HG02759 (cell line): ENCODE measurements at regions not wholly inside any gene's neighbourhood (a gene's known extent, or its start where the extent isn't known, plus 50 kb on each side); places are given as distances from the start of the nearest gene placed in this dataset.

ENCODE experiments used
- ATAC-seq: cut with Tn5 transposase; IDR thresholded peaks from one replicate; pipeline ENCODE4 v1.9.1; 2021; ENCODE audit warnings: mild to moderate bottlenecking, moderate library complexity; ENCODE audit not compliant: unreplicated experiment

DNA sequence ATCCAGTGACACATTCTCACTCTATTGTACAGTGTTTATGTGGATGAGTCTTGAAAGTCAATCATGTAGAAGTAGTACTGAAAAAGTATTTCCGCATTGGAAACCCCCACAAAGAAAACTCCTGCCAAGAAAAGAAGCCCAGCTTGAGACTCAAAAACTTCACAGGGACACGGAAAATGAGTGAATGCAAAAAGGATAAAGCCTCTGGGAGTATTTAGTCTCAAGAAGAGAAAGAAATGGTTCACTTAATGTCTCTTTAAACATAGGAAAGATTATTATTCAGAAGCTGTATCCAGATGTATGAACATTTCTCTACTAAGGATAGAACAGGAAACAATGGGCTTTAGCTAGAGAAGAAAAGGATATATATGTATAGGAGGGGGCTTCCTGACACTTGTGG, 304.5 kb downstream of the BARHL2 start:
- no peak for ATAC-seq

DNA sequence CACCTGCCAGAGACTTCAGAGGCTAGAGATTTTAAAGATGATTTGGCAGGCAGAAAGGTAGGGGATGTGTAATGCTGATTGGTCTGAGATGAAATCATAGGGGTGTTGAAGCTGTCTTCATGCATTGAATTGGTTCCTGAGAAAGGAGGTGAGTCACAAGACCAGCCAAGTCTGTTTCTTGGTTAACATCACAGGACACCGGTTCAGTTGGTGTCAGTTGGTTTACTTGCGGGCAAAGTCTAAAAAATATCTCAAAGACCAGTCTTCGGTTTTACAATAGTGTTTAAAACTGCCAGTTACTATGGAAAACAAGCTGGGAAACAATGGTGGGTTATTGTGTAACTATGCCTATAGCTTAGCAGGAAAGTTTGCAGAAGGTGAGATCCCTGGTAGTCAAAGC, 305.9 kb downstream of the BARHL2 start:
- ATAC-seq = no peak

DNA sequence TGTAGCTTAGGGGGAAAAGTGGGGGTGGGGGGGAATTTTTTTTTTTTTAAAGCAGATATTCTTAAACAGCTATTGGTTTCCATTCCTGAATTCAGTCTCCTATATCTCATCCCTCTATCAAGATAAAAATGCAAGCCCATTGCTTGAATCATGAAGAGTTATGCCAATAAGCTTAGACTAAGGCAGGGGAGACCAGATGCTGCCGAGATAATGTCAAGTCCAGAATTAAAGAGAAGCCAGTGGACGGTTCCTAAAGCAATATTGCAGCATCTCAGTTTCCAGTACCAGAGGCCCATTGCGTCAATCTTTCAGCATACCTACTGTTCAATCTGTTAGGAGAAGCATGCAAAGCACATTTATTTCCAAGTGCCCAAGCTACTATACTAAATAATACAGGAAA, 309.4 kb downstream of the BARHL2 start:
- ATAC-seq = no peak

DNA sequence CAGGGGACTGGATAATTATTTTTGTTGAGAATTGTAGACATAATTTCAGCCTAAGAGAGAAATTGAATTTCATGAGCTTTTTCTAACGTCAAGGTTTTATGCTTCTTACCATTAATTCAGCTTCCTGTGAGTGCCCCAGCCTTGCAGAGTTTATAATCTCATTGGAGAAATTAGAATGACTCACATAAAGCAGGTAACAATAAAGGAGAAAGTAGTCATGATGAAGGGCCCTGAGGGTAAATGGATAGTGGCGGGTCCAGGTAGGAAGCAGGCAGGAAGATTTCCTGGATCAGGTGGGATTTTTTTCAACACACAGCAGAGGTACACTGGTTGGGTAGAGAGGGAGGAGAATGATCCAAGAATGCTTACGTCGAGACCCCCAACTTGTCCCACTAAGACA, 311.4 kb downstream of the BARHL2 start:
- no peak for ATAC-seq

DNA sequence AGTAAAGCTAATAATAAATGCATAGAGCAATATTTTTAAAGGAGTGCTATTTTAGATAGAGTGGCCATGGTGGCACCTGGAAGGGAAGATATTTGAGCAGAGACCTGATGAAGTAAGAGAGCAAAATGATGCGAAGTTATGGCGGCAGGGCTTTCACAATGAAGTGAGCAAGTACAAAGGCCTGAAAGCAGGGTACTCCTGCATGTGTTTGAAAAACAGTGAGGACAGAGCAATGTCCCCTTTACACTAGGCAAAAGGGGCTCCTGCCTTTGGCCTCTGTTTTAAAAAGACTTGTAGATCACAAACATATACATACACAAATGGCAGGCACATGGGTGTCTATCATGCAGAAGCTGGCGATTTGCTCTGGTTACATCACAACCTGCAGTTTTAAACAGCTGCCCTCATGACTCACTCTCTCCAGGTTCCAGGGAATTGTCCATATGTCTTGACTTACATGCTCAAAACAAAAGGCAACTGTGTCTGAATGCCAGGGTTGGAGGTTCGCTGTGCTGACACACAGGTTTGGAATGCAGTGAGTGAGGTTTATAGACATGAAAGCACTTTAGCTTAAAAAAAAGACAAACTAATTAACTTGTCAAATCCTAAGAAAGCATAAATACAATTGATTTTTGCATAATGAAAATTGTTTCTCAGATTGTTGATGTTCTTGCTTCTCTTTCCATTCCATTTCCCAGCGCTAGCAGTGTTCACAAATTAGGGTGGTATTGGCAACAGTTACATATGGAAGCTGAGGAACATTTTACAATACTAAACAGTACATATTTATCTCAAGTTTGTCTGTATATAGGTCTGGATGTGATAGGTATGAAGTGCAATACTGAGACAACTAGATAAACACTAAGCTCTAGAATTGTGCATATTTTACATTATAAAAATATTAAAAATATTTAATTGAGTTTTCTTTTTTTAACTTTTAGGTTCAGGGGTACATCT, 313.9 kb downstream of the BARHL2 start:
- ATAC-seq = no peak

DNA sequence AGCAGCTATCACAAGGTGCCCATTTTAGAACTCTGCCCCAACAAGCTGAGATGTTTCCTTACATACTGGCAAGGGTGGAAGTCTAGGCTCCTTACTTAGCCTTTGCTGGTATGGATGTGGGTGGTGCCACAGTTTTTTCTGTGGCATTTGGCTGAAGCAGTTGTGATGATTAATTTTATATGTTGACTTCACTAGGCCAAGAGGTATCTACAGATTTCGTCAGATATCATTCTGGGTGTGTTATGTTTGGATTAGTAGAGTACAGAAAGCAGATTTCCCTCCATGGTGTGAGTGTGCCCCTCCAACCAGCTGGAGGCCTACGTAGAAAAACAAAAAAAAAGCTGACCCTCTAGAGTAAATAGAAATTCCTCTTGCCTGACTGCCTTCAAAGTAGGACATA, 317.0 kb downstream of the BARHL2 start:
- no peak for ATAC-seq

DNA sequence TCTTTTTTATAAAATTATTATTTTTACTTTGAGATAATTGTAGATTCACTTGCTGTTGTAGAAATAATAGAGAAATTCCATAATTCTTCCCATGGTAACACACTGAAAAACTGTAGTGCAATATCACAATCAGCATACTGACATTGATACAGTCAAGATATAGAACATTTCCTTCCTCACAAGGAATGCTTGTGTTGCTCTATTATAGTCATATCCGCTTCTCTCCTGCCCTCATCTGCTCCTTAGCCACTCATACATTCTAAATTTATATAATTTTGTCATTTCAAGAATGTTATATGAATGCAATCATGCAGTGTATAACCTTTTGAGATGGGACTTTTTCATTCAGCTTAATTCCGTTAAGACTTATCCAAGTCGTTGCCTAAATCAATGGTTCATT, 320.2 kb downstream of the BARHL2 start:
- ATAC-seq = no peak

DNA sequence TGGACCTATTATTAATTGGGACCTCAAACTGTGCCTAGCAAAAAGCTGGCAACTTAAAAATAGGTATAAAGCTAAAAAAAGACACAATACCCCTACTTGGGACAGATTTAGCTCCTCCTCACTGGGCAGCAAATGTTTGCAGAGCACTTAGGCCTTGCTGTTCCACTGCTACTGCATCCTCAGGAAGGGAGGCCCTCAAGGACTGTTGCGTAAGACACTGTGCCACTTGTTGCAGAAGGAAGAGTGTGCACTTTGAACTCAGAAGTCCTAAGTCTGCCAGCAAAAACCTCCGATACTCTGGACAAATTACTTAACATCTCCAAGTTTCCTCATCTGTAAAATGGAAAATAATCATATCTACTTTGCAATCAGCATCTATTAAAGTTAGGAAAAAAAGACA, 322.9 kb downstream of the BARHL2 start:
- no peak for ATAC-seq

DNA sequence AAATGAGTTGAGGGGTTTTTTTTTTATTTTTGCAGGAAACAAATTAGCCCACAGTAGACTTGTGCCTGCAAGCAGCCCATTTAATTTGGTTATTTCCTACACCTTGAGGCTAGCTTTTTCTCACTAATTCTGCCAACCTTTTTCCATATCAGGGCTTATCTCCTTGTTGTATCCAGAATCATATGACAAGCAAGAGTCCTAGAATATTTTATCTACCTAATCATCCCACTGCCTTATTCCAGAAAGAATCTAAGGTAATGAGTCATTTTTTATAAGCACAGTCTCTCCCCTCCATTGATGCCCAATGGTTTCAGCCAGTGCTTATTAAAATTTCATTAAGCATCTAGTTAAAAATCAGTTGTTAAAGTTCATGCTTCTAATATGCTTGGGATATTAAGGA, 324.1 kb downstream of the BARHL2 start:
- ATAC-seq = no peak

DNA sequence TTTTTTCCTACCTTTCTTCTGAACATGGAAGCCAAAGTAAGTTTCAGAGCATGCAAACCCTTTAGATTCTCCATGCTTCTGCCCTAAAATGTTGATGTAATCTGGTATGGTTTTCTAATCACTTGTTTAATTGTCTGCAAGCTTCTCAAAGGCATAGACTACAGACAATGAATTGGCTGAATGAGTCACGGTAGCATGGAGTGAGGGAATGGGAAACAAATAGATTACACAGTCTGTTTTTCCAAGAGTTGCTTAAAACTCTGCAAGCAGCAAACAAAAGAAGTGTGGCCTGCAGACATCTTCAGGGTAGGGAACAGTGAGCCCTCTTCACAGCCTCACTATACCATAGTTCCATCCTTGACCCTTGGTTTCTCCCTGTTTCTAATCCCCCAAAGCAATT, 326.0 kb downstream of the BARHL2 start:
- no peak for ATAC-seq

DNA sequence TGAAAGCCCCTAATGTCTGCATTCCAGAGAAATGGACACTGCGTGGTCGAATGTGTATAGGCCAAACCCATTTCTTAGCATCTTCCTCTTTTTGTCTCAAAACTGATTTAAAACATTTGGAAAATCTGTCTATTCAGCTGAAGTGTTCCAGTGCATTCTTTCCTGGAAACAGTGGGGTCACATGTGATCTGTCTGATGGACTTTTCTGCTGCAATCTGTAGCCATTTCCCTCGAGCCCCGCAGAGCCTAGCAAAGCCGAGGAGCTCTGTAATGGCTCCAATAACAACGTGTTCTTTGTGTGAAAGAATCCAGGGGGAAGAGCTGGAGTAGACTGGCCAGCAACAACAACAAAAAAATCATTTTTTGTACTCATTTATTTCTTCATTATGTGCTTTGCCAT, 329.3 kb downstream of the BARHL2 start:
- ATAC-seq = no peak

DNA sequence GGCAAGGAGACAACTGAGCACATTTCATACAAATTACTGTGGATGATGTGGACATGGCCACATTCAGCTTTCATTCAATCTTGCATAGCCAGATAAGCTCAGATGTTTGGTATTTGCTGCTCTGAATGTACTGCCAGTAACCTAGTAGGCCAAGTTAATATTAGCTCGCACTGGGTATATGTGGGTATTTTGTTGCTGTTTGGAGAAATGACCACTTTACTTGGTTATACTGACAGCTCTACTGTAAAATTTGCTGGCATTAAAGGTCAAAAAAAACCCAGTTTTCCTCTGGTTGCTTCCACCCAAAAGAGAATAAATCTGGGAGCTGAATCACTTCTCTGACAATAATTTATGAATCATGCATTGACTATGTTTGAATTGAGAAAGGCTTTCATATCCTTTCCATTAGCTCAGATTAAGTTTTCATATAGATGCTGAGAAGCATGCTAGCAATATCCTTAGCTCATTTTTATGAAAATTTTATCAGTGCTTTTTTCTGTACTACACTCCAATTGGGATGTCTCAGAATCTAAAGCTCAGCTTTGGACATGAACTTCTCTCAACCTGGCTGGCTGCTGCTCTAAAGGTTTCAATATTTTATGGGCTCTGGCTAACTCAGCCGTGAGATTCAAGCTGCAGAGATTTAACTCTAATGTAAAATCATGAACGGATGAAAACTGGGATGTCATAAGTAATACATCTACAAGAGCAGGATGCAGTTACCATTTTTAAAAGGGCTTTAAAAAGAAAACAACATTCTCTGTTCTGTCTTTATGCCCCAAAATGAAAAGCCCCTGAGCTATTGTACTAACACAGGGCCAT, 330.0 kb downstream of the BARHL2 start:
- ATAC-seq = no peak

DNA sequence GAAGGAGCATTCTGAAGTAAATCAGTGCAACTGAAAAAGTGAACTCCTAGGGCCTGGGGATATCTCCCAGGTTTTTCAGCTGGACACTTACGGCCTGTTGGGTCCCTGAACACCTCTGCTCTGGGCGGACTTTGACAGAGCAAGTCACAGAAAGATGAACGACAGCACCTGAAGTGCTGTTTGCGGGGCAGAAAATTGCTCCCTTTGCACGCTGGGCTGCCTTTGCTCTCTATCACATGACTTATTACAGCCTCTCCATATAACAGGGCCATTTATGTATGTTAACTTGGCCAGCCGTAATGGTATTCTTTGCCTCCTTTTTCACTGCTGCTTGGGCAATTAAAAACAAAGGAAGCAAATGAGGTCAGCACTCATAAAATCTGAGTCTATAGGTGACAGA, 332.9 kb downstream of the BARHL2 start:
- no peak for ATAC-seq

DNA sequence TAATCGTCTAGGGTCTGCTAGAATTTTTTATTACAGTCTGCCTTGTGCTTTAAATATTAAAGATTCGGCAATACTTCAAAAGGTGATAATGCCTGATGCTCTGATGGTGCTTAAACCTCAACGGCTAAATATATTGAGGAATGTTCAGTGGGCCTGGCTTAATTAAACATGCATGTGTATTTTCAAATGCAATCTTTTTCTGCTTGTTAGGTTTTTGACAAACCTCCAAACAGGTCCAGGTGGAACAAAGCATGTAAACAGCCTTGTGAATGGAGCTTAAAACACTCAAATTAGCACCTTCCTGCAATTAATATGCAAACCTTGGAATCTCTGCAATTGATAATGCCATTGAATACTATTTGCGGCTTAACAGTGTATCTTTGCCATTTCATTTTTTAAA, 334.9 kb downstream of the BARHL2 start:
- ATAC-seq = no peak

DNA sequence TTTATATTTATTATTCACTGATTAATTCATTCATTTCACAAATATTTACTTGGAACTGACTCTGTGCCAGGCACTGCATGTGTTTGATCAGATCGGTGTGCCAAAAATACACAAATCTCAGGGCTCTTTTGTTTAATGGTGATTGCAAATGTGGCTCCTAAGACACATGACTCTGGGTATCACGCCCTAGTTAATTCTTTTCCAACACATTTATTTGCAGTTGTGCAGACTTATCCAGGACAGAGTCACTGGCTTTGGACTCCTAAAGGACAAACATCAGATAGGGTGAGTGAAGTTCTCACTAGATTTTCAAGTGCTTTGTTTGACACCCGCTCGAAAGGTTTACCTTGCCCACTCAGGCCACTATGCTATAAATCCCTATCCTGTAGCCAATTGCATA, 335.5 kb downstream of the BARHL2 start:
- ATAC-seq = no peak

DNA sequence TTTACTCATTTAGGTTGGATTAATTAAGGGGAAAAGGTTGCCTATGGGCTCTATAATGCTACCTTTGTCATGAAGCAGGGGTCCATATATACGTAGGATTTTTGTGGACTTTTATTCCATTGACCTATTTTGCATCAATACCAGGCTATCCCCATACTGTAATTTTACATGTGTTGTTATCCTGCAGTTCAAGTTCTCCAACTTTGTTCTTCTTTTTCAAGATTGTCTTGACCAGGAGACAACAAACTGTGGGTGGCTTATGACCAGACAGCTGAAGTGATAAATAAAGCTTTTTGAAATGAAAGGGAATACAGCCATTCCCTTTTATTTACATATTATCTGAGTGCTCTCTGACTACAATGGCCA, 345.7 kb downstream of the BARHL2 start:
- ATAC-seq = no peak

DNA sequence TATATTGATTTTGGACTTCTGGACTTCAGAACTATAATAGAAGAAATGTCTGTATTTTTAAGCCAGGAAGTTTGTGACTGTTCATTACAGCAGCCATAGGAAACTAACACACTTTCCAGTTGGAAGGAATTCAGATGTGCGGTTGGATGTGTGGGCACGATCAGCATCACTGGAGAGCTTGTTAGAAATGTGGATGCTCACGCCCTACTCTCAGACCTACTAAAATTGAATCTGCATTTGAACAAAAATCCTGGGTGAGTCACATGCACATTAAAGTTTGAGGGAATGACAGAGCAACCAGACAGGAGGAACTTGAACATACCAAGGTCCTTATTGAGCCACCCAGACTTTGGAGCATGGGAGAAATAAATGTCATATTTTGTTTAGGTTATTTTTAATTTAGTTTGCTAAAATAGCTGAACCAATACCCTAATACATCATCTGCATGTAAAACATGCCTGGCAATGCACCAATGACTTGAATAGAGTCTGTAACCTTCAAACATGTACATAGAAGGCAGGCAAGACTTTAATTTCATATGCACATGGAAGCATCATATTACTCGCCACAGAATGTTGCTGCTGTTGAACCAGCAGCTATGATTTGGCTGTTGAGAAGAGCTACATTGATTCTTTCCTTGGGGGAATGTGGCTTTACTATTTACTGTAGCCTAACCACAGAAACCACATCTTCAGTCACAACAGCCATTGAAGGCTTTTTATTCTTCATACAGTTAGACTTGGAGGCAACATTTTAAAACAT, 346.2 kb downstream of the BARHL2 start:
- no peak for ATAC-seq

DNA sequence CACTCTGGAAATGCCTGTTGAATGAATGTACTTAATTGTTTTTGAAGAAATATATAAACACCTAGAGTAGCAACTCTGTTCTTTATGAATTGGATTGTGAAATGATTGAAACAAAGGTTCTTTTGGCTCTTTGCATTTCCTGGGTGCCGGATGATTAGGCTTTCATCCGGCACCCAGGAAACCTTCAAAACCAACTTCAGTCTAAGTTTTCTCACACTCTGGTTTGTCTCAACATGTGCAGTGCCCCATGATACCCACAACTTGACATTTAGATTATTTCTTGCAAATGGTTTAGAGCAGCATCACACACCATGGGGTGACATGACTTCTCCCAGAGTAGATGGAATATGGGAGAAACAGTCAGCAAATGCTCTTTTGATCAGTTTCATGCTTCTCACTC, 354.9 kb downstream of the BARHL2 start:
- no peak for ATAC-seq

DNA sequence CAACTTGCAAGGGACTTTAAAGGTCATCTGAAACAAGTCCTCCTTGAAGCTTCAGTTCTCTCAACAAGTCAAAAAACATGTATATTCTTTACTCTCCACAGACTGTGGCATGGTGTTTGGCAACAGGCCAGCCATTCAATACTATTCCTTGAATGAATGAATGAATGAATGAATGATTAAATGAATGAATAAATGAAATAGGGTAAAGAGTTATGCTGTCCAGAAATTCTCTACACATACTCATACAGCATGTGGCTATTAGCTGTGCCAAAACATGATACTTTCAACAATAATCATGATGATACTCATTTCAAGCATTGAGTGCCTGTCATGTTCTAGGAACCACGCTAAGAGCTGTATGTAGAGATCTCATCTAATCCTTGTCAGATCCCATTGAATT, 356.1 kb downstream of the BARHL2 start:
- ATAC-seq = no peak

DNA sequence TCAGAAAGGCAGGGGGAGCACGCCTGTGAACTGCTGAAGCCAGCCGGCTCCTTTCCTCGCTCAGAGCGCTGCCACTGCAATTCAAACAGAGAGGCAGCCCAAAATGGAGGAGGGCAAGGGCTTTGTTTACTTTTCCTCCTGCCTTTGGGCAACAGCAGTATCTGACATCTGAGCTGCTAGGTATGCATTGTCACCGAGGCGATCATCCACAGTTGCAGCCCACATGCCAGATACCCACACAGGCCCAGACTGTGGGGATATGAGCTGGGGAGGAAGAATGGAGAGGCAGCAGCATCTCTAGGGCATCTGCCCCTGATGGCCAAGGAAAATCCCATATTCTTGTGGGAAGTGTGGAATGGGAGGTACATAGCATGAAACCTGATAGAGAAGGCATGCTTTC, 357.1 kb downstream of the BARHL2 start:
- no peak for ATAC-seq

DNA sequence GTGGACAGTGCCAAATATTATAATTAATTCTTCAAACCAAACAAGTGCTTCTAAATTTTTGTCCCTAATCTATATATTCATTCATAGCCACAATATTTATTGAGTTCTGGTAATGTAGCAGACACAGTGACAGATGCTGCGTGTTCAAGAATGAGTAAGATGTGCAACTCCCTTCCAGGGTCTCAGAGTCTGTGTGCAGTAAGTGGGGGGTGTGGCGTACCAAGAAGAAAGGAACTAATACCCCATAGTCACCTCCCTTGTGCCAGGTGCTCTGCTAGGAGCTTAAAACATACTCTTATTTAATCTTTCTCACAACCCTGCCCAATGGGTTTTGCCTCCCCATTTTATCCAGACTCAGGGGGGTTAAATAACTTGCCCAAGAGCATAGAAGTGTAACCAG, 358.7 kb downstream of the BARHL2 start:
- peak; percentile 22 for ATAC-seq
